NCI-H82 (cell line): ENCODE measurements at regions not wholly inside any gene's neighbourhood (a gene's known extent, or its start where the extent isn't known, plus 50 kb on each side); places are given as distances from the start of the nearest gene placed in this dataset.
"Not testable (repeated sequence)": the region's sequence is repeated elsewhere in the genome, so short reads cannot be mapped to it uniquely, and the experiment has no call there.

ENCODE experiments used
- DNase-seq: peaks from one replicate; lab custom pipeline; 2025; lab: John Stamatoyannopoulos, UW

GRCh38 chr20:23299673-23300050 lies 50.9 kb upstream of the NXT1 start:
- no peak for DNase-seq

DNA sequence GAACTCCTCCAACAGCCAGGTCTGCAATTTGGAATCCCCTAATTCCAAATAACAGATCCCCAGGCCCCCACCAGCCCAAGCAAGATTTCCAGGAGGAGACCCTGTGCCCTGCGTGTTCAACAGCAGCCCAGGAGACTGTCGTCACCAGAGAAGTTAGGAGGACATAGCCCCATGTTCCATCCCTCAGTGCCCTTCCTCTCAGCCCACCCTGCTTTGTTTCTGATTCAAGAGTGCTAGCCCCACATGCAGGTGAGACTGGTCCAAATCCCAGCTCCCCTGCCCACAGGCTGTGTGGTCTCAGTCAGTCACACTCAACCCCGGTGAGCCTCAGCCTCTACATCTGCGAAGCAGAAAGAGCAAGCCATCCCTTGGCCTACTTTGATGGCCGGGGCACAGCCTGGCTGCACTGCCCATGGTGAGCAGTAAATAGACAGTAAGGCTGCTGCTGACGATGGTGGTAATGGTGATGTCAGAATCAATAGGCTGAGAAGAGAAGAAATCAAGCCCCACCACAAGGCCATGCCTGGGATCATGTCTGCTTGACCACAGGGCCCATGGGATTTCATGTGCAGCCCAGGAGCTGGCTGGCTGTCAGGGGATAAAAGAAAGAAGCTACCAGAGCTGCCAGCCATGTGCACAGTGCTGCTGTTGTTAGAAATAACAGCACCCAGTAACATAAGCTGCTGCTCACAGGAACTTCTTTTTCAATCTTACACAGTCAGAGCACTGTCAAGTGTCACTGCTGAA lies 51.5 kb upstream of the NXT1 start:
- DNase-seq = no peak

- no peak for DNase-seq
Measured at GRCh38 chr20:23298155-23298554, 52.4 kb upstream of the NXT1 start.

- no peak for DNase-seq
Measured at GRCh38 chr20:23296841-23297701, 53.5 kb upstream of the NXT1 start.

DNA sequence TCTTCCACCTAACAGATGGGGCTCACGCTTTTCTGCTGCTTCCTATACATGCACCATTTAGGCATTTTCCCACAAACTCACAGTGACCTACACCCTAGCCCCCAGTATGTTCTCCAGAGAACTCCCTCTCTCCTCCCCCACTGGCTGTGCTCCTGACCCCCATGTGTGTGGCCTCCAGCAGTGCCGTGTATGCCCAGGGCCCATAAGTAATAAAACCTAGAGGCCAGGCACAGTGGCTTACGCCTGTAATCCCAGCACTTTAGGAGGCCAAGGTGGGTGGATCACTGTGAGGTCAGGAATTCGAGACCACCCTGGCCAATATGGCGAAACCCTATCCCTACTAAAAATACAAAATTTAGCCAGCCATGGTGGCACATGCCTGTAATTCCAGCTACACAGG lies 54.7 kb upstream of the NXT1 start:
- DNase-seq = no peak

DNA sequence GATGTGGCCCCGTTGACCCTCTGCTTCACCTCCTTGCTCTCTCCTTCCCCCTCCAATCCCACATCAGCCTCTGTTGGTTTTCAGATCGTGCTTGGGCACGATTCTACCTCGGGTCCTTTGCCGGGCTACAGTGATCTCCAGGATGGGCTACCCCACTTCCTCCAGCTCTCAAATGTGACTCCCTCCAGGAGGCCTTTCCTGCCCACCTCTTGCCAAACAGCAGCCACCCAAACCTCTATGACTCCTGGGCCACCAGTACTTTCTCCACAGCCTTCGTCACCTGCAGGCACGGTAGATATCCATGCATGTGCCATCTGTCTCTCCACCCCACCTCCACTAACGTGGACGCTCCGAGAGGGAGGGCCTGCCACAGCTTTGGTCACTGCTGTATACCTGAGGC lies 55.9 kb upstream of the NXT1 start:
- no peak for DNase-seq

GRCh38 chr20:23294166-23294565 lies 56.4 kb upstream of the NXT1 start:
- DNase-seq = no peak

DNA sequence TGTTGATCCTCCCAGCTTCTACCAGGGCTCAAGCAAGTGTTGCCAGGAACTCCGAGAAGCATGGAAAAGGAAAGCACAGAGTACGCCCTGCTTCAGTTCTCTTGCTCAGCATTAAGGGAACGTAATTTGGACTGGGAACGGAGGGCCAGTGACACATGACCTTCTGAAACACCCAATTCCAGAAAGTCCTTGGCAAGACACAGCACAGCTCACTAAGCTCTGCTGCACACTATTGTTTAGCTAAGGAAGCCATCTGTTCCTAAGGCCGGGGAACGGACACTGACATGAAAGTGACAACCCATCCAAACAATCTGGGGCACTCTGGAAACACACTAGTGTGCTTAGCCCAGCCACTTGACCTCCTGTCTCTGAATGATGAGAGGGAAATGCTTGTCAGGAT lies 56.9 kb upstream of the NXT1 start:
- no peak for DNase-seq

DNA sequence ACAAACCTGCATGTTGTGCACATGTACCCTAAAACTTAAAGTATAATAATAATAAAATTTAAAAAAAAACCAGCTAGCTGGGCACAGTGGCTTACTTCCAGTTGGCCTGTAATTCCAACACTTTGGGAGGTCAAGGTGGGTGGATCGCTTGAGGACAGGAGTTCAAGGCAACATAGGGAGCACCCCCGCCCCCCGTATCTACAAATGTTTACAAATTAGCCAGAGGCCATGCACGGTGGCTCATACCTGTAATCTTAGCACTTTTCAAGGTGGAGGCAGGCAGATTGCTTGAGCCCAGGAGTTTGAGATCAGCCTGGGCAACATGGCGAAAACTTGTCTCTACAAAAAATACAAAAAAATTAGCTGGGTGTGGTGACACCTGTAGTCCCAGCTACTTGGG lies 58.3 kb upstream of the NXT1 start:
- DNase-seq = not testable (repeated sequence)

GRCh38 chr20:23291575-23292240 lies 58.9 kb upstream of the NXT1 start:
- DNase-seq = no peak

DNA sequence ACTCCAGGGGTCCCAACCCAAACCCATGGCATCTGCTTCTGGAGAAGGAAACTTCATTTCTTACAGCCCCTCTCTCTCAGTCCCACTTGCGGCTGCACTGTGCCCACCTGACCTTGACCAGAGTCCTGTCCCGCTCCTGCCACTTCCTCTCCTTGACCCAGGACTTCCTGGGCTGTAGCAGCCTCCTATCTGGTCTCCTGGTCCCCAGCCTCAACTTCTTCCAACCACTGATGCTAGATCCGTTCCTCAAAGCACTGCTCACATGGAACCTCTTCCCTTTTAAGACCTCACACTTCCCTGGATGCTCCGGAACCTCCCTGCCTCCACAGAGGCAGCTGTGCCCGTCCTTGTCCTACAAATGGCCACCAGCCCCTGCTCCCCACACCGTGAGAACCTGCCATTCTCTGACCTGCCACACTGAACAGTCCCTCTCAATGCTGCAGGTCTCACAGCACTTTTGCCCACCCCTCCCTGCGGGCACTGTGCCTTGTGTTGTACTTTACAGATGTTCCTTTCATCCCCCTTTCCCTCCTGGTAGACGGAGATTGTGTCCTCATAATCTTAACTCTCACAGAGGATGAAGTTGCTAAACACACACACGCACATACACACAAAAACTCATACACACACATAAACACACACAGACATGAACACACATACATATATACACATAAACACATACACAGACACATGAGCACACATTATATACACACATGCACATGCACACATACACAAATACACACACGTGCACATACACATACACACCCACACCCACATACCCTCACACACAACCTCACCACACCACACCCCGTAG lies 59.6 kb upstream of the NXT1 start:
- no peak for DNase-seq

GRCh38 chr20:23289724-23290395 lies 60.7 kb upstream of the NXT1 start:
- DNase-seq = no peak

DNA sequence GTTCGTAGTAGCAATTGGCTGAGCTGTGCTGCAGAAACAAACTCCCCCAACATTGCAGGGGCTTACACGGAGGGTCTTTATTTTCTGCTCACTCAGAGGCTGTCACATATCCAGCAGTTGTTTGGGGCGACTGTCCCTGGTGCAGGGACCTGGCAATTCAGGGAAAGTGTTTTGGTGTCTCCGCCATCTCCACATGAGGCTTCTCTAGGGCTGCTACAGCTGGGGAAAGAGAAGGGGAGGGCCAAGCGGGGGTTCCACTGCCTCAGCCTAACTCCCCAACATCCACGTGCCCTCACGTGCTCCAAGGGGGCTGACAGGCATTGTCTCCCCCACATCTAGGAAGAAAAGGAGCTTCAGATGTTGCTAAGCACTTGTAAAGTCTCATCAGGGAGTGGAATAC lies 61.3 kb upstream of the NXT1 start:
- DNase-seq = no peak

DNA sequence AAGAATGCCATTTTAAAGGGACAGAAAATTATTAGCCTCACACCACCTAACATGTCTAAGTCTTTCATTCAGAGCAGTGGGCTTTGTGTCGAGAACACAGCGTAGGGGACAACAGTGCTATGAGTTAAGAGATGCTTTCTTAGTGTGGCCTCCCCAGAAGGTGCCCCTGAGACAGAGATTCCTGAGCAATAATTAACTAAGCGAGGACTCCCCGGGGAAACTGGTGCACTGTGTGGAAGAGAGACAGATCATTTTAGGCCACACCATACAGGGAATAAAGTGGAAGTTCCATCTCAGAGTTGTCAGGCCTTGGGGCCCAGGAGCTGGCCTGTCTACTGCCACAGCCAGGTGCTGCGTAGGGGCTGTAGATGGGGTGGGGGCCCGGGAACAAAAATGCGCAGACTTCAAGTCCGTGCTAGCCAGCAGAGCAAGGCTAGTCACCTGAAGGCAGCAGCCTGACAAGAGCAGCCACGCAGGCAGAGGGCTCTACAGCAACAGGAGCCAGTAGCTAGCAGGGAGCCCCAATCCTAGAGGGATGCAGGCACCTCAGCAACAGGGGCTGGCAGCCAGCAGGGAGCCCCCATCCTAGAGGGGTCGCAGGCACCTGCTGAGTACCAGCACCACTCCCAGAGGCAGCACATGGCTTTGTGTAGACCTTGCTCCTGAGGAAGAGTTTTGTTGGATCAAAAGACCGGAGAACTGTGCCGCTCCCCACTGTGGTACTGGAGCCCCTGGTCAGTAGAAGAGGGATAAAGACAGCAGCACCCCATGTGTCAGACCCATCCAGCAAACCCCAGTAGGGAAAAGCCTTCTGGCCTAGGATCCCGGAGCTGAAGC lies 63.0 kb upstream of the NXT1 start:
- no peak for DNase-seq

- DNase-seq = no peak
Measured at GRCh38 chr20:23286346-23286745, 64.2 kb upstream of the NXT1 start.

DNA sequence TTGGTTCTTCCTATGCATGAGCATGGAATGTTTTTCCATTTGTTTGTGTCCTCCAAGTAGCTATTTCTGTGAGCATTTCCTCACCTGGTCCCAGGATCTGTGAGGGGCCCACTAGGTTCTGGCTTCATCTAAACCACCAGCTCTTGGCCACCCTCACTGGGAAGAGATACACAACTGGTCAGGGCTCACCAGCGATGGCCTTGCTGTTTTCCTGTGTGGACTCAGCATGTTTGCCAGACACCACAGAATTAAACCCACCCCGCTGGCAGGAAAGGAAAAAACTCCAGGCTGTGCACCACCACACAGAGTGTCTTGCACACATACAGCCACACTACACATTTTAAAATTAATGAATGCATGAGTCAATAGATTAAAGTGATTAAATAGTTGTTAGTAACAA lies 65.1 kb upstream of the NXT1 start:
- no peak for DNase-seq

DNA sequence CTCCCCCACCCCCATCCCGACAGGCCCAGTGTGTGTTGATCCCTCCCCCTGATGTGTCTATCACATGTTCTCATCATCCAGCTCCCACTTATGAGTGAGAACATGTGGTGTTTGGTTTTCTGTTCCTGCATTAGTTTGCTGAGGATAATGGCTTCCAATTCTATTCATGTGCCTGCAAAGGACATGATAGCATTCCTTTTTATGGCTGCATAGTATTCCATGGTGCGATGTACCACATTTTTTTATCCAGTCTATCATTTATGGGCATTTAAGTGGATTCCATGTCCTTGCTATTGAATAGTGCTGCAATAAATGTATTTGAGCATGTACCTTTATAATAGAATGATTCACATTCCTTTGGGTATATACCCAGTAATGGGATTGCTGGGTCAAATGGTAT lies 66.6 kb upstream of the NXT1 start:
- DNase-seq = no peak

- no peak for DNase-seq
Measured at GRCh38 chr20:23283096-23283850, 67.3 kb upstream of the NXT1 start.

DNA sequence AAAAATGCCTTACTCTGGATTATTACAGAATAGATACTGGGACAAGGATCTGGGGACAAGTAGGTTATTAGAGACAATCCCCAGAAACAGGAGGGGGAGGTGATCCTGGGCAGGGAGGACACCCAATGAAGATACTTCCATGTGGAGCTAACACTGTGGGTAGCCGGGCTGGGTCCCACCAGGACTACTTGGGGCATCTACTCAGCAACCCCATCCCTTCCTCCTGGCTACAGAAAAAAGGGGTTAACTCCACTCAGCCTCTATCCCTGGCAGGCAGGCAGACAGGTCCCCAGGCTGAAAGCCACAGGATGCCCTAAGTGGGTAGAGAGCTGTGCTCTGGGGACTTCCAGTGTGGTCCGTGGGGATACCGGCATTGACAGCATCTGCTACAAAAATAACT lies 68.0 kb upstream of the NXT1 start:
- DNase-seq = no peak

DNA sequence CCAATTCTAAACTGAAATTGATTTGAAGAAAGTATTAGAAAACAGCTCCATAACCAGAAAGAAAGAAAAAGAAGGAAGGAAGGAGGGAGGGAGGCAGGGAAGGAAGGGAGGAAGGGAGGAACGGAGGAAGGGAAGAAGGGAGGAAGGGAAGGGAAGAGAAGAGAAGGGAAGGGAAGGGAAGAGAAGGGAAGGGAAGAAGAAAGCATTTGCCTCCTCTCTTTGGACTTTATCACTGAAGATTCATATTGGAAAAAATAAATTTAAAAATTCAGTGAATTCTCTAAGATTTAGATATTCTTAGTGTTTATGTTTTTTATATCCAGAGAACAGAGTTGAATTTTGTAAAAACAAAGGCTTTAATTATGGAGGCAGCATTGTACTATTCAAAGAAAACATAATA lies 68.5 kb upstream of the NXT1 start:
- no peak for DNase-seq
